HepG2 (cell line): ENCODE measurements at regions not wholly inside any gene's neighbourhood (a gene's known extent, or its start where the extent isn't known, plus 50 kb on each side); places are given as distances from the start of the nearest gene placed in this dataset.

ENCODE experiments used
- KDM5A ChIP-seq: fragments of 200-600 bp; sonication (generic); IDR thresholded peaks from 2 replicates; pipeline ENCODE4 v1.7.0; 2018; ENCODE audit warnings: antibody characterized with exemption, mild to moderate bottlenecking, low read length, borderline replicate concordance
- ZMAT3 ChIP-seq: sonication (generic); formaldehyde crosslinking; conservative IDR thresholded peaks from 2 replicates; pipeline ENCODE4 v1.7.0; 2021; ENCODE audit warnings: missing genetic modification reagents
- TF ChIP-seq, protein P1 (sequence below): sonication (generic); formaldehyde crosslinking; IDR thresholded peaks from 2 replicates; pipeline ENCODE4 v1.4.0; 2020; ENCODE audit warnings: missing genetic modification reagents, borderline replicate concordance
- TF ChIP-seq, protein P2 (sequence below): sonication (generic); formaldehyde crosslinking; IDR thresholded peaks from 2 replicates; pipeline ENCODE4 v1.4.0; 2020; ENCODE audit warnings: missing genetic modification reagents

DNA sequence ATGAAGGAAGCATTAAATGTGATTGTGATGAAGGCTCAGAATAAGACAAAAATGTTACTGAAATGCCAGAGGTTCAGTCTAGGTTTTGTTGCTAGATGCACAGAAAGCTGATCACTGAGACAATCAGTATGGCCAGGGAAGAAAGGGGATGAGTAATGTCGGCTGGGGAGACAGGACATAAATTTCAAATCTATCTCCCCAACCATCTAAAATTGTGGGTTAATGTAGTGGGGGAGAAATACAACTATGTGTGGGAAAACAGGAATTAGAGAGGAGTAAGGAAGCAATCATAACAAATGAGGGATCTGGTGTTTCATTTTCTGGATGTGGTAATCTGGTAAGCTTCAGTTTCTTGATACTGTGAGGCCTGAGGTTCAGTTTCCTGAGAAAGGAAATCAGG lies 1111.0 kb downstream of the XPNPEP1 start (continued):
- TF ChIP-seq, protein P1, sequence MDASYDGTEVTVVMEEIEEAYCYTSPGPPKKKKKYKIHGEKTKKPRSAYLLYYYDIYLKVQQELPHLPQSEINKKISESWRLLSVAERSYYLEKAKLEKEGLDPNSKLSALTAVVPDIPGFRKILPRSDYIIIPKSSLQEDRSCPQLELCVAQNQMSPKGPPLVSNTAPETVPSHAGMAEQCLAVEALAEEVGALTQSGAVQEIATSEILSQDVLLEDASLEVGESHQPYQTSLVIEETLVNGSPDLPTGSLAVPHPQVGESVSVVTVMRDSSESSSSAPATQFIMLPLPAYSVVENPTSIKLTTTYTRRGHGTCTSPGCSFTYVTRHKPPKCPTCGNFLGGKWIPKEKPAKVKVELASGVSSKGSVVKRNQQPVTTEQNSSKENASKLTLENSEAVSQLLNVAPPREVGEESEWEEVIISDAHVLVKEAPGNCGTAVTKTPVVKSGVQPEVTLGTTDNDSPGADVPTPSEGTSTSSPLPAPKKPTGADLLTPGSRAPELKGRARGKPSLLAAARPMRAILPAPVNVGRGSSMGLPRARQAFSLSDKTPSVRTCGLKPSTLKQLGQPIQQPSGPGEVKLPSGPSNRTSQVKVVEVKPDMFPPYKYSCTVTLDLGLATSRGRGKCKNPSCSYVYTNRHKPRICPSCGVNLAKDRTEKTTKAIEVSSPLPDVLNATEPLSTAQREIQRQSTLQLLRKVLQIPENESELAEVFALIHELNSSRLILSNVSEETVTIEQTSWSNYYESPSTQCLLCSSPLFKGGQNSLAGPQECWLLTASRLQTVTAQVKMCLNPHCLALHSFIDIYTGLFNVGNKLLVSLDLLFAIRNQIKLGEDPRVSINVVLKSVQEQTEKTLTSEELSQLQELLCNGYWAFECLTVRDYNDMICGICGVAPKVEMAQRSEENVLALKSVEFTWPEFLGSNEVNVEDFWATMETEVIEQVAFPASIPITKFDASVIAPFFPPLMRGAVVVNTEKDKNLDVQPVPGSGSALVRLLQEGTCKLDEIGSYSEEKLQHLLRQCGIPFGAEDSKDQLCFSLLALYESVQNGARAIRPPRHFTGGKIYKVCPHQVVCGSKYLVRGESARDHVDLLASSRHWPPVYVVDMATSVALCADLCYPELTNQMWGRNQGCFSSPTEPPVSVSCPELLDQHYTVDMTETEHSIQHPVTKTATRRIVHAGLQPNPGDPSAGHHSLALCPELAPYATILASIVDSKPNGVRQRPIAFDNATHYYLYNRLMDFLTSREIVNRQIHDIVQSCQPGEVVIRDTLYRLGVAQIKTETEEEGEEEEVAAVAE (CRISPR knock-in tag) = no peak
- TF ChIP-seq ZMAT3 (CRISPR knock-in tag) = no peak
- TF ChIP-seq KDM5A = no peak
- TF ChIP-seq, protein P2, sequence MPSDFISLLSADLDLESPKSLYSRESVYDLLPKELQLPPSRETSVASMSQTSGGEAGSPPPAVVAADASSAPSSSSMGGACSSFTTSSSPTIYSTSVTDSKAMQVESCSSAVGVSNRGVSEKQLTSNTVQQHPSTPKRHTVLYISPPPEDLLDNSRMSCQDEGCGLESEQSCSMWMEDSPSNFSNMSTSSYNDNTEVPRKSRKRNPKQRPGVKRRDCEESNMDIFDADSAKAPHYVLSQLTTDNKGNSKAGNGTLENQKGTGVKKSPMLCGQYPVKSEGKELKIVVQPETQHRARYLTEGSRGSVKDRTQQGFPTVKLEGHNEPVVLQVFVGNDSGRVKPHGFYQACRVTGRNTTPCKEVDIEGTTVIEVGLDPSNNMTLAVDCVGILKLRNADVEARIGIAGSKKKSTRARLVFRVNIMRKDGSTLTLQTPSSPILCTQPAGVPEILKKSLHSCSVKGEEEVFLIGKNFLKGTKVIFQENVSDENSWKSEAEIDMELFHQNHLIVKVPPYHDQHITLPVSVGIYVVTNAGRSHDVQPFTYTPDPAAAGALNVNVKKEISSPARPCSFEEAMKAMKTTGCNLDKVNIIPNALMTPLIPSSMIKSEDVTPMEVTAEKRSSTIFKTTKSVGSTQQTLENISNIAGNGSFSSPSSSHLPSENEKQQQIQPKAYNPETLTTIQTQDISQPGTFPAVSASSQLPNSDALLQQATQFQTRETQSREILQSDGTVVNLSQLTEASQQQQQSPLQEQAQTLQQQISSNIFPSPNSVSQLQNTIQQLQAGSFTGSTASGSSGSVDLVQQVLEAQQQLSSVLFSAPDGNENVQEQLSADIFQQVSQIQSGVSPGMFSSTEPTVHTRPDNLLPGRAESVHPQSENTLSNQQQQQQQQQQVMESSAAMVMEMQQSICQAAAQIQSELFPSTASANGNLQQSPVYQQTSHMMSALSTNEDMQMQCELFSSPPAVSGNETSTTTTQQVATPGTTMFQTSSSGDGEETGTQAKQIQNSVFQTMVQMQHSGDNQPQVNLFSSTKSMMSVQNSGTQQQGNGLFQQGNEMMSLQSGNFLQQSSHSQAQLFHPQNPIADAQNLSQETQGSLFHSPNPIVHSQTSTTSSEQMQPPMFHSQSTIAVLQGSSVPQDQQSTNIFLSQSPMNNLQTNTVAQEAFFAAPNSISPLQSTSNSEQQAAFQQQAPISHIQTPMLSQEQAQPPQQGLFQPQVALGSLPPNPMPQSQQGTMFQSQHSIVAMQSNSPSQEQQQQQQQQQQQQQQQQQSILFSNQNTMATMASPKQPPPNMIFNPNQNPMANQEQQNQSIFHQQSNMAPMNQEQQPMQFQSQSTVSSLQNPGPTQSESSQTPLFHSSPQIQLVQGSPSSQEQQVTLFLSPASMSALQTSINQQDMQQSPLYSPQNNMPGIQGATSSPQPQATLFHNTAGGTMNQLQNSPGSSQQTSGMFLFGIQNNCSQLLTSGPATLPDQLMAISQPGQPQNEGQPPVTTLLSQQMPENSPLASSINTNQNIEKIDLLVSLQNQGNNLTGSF (CRISPR knock-in tag) = no peak
